Common myeloid progenitor, CD34-positive (primary cell): ENCODE measurements at regions not wholly inside any gene's neighbourhood (a gene's known extent, or its start where the extent isn't known, plus 50 kb on each side); places are given as distances from the start of the nearest gene placed in this dataset.

ENCODE experiments used
- CTCF ChIA-PET: fragments of 350-600 bp; sonication (Branson Sonifier 250); formaldehyde crosslinking; loops from one replicate; lab custom pipeline; 2021; ENCODE audit warnings: antibody characterized with exemption; lab: Charles Lee
- POLR2A ChIA-PET: fragments of 350-600 bp; sonication (Branson Sonifier 250); formaldehyde crosslinking; loops from one replicate; lab custom pipeline; 2021; ENCODE audit warnings: antibody characterized with exemption; lab: Charles Lee
- DNase-seq, 3 donors: peaks; one replicate each; pipeline versions ENCODE4 v3.0.0 to v3.0.0-alpha.2; 2013
- H3K27ac ChIP-seq, 2 experiments: 1 replicate in 1 of 2; 2 replicates in 1 of 2; pipeline ENCODE4 v1.7.0; 2013; ENCODE audit warnings: inconsistent platforms in 2 of 2, low read length in 2 of 2, mild to moderate bottlenecking in 2 of 2, low read depth in 1 of 2, moderate library complexity in 1 of 2; ENCODE audit not compliant: severe bottlenecking in 2 of 2, insufficient read depth in 1 of 2, poor library complexity in 1 of 2
- H3K27me3 ChIP-seq, 5 experiments: replicated peaks in 2 of 5; 1 replicate in 3 of 5; 2 replicates in 2 of 5; pipeline versions ENCODE4 v1.6.1 to v1.7.0; 2013; ENCODE audit warnings: low read length in 4 of 5, mild to moderate bottlenecking in 2 of 5, moderate library complexity in 2 of 5, inconsistent platforms in 1 of 5; ENCODE audit not compliant: insufficient read depth in 5 of 5, control insufficient read depth in 4 of 5
- H3K36me3 ChIP-seq, 4 experiments: 1 replicate in 2 of 4; 2 replicates in 2 of 4; pipeline versions ENCODE4 v1.6.1 to v1.7.0; 2013; ENCODE audit warnings: low read length in 3 of 4, control low read depth in 1 of 4, mild to moderate bottlenecking in 1 of 4; ENCODE audit not compliant: control insufficient read depth in 4 of 4, insufficient read depth in 4 of 4
- H3K4me1 ChIP-seq, 4 experiments: 1 replicate in 3 of 4; 2 replicates in 1 of 4; pipeline versions ENCODE4 v1.6.1 to v1.7.1; 2013; ENCODE audit warnings: low read length in 3 of 4, mild to moderate bottlenecking in 3 of 4, control low read depth in 1 of 4, inconsistent platforms in 1 of 4, moderate library complexity in 1 of 4; ENCODE audit not compliant: control insufficient read depth in 4 of 4, insufficient read depth in 4 of 4; ENCODE audit errors: control extremely low read depth in 1 of 4
- H3K4me3 ChIP-seq, 7 experiments: 1 replicate in 4 of 7; 2 replicates in 3 of 7; pipeline versions ENCODE4 v1.5.1 to v1.7.0; 2013; ENCODE audit warnings: mild to moderate bottlenecking in 7 of 7, low read length in 6 of 7, moderate library complexity in 6 of 7, inconsistent platforms in 2 of 7, low read depth in 2 of 7, control low read depth in 1 of 7; ENCODE audit not compliant: insufficient read depth in 4 of 7, control insufficient read depth in 1 of 7; ENCODE audit errors: extremely low read depth in 1 of 7
- H3K9me3 ChIP-seq, 5 experiments: 1 replicate in 4 of 5; 2 replicates in 1 of 5; pipeline versions ENCODE4 v1.6.1 to v1.7.1; 2013; ENCODE audit warnings: low read length in 4 of 5, mild to moderate bottlenecking in 2 of 5, inconsistent platforms in 1 of 5, low read depth in 1 of 5, moderate library complexity in 1 of 5; ENCODE audit not compliant: control insufficient read depth in 4 of 5, insufficient read depth in 2 of 5; ENCODE audit errors: control extremely low read depth in 1 of 5
- WGBS: methylation state at CpG from one replicate; pipeline ENCODE4 v1.1.5; 2013; ENCODE audit not compliant: insufficient coverage; 5-methylcytosine and 5-hydroxymethylcytosine counted together

DNA sequence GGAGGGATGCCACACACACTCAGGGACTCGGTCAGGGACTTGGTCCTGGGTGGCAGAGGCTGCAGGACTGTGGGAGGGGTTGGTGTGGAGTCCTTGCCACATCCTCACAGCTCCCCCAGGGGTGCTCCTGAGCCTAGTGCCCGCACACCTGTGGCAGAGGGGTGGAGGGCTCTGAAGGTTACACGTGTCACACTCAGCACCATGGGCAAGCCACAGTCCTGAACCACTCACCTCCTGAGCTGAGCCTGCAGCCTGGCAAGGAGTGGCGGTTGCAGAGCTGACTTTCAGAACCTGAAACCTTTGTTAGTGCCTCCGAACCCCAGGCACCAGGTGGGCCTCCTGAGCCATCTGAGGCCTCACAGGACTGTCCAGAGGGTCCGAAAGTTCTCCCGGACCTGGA lies 249.2 kb upstream of the C1orf174 start:
- H3K4me1 ChIP-seq: no peaks in the 10 kb centered on the region
- ChIA-PET CTCF (no interaction called here), POLR2A (no interaction called here)
- WGBS: 86% methylated on average over 5 of the region's 7 CpGs
- peaks cover 0 to 8% (median 3%) of the 10 kb centered on the region in 5 experiments for H3K27me3 ChIP-seq
- no peaks in the 10 kb centered on the region for H3K9me3 ChIP-seq
- H3K36me3 ChIP-seq: no peaks in the 10 kb centered on the region
- H3K4me3 ChIP-seq: no peak overlapping the region
- DNase-seq: no peak
- no peak overlapping the region for H3K27ac ChIP-seq

GRCh38 chr1:4149831-4150230 lies 249.8 kb upstream of the C1orf174 start:
- POLR2A ChIA-PET: no interaction called here
- H3K27ac ChIP-seq: no peak overlapping the region

GRCh38 chr1:4150262-4150661 lies 250.2 kb upstream of the C1orf174 start:
- Histone ChIP-seq H3K9me3 (no peaks in the 10 kb centered on the region), H3K27me3 (peaks cover 0 to 8% (median 3%) of the 10 kb centered on the region in 5 experiments), H3K4me3 (no peak overlapping the region), H3K27ac (no peak overlapping the region), H3K36me3 (no peaks in the 10 kb centered on the region), H3K4me1 (no peaks in the 10 kb centered on the region)
- ChIA-PET POLR2A (no interaction called here), CTCF (no interaction called here)
- 57% methylated on average over 7 of the region's 7 CpGs for WGBS
- DNase-seq: no peak

More at GRCh38 chr1:4149831-4150230, 249.8 kb upstream of the C1orf174 start:
- H3K4me1 ChIP-seq: no peaks in the 10 kb centered on the region
- CTCF ChIA-PET: no interaction called here
- H3K27me3 ChIP-seq: peaks cover 0 to 8% (median 3%) of the 10 kb centered on the region in 5 experiments
- H3K9me3 ChIP-seq: no peaks in the 10 kb centered on the region
- no peak overlapping the region for H3K4me3 ChIP-seq
- no peak for DNase-seq
- no peaks in the 10 kb centered on the region for H3K36me3 ChIP-seq
- WGBS: 96% methylated on average over 9 of the region's 10 CpGs

DNA sequence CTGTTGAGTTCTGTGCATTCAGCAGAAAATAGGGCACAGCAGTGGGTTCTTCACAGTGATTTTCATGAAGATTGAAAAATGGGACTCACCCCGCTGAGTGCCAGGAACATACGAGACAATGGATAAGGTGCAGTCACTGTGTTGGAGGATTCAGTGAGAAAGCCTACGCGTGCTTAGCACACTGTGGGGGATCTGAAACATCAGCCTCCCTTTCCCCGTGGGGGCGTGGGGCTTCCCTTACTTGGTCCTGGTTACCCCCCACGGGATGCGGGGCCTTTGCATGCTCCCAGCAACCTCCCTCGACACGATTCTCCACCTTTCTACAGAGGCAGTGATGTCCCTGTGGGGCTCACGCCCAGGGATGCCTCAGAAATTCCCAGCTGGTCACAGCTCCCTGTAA lies 252.2 kb upstream of the C1orf174 start:
- no peak overlapping the region for H3K27ac ChIP-seq
- WGBS: 86% methylated on average over 11 of the region's 11 CpGs
- CTCF ChIA-PET: no interaction called here
- DNase-seq: no peak
- H3K9me3 ChIP-seq: no peaks in the 10 kb centered on the region
- H3K4me1 ChIP-seq: no peaks in the 10 kb centered on the region
- POLR2A ChIA-PET: no interaction called here
- no peaks in the 10 kb centered on the region for H3K36me3 ChIP-seq
- H3K27me3 ChIP-seq: peaks cover 0 to 6% (median 3%) of the 10 kb centered on the region in 5 experiments
- H3K4me3 ChIP-seq: no peak overlapping the region

- CTCF ChIA-PET: no interaction called here
- Histone ChIP-seq H3K36me3 (no peaks in the 10 kb centered on the region), H3K4me1 (no peaks in the 10 kb centered on the region), H3K27me3 (peaks cover 0 to 6% (median 3%) of the 10 kb centered on the region in 5 experiments), H3K27ac (no peak overlapping the region), H3K4me3 (no peak overlapping the region), H3K9me3 (no peaks in the 10 kb centered on the region)
- DNase-seq: no peak
- POLR2A ChIA-PET: no interaction called here
- 93% methylated on average over 3 of the region's 5 CpGs for whole genome bisulfite sequencing
Measured at GRCh38 chr1:4153571-4153970, 253.5 kb upstream of the C1orf174 start.

DNA sequence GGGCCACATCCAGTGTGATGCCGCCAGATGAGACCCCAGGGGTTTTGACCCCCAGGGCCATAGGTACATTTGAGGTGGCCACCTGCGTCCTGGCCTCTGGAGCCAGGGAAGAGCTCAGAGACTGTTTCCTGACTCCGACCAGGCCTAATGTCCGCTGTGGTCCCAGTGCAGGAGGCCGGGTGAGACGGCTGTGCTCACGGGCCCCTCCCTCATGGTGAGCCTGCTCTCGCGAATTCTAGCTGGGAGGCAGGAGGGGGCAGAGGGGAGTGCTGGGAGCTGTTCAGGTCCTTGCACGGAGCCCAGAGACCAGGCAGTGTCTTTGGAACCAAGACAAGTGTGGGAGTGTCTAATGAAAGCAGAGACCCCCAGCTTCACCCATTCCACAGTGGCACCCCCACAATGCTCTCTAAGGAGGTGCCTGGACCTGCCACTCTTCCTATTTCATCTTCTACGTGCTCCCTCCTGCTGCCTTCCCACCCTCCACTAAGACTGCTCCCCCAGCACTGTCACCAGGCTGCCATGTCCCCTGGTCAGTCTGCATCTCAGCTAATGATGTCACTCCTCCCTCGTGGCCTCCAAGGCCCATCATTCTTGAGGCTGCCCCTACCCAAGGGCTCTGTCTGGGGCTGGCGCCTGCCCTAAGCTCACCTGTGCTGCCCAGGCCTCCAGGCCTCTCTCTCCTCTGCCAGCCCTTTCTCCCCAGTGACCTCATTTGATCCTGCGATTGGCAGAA lies 256.3 kb upstream of the C1orf174 start:
- DNase-seq: no peak
- Histone ChIP-seq H3K9me3 (no peaks in the 10 kb centered on the region), H3K36me3 (no peaks in the 10 kb centered on the region), H3K4me3 (no peak overlapping the region), H3K27ac (no peak overlapping the region), H3K4me1 (no peaks in the 10 kb centered on the region), H3K27me3 (peaks cover 0 to 8% (median 0%) of the 10 kb centered on the region in 5 experiments)
- ChIA-PET POLR2A (no interaction called here), CTCF (no interaction called here)
- 83% methylated on average over 6 of the region's 14 CpGs for WGBS

DNA sequence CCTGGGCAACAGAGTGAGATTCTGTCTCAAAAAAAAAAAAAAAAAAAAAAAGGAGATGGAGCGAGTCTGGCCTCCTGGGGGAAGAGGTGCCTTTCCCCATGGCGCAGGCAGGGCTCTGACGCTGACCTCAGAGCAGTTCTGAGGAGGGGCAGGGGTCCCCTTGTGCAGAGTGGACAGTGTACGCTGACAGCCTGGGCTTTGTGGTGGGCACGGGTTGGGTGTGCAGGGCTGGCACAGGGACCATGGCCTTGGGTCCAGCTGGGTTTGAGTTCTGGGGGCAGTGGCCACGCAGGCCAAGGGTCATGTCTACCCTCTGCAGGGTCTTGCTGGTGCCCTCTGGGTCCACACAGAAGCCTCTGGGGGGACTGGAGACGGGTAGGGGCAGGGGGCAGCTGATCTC lies 260.1 kb upstream of the C1orf174 start:
- CTCF ChIA-PET: no interaction called here
- 86% methylated on average over 2 of the region's 7 CpGs for WGBS
- no peak for DNase-seq
- H3K4me1 ChIP-seq: no peaks in the 10 kb centered on the region
- H3K4me3 ChIP-seq: no peak overlapping the region
- no peaks in the 10 kb centered on the region for H3K36me3 ChIP-seq
- peaks cover 0 to 19% (median 0%) of the 10 kb centered on the region in 5 experiments for H3K27me3 ChIP-seq
- H3K27ac ChIP-seq: no peak overlapping the region
- H3K9me3 ChIP-seq: no peaks in the 10 kb centered on the region
- POLR2A ChIA-PET: no interaction called here
